ENCODE measurements at regions not wholly inside any gene's neighbourhood (a gene's known extent, or its start where the extent isn't known, plus 50 kb on each side); places are given as distances from the start of the nearest gene placed in this dataset.

GRCh38 chr2:136373841-136374240 is 255.9 kb upstream of the CXCR4 start:
- DNase-seq (ENCODE audit: low read depth in 2 of 2): no peak

GRCh38 chr2:136373029-136373428 is 255.1 kb upstream of the CXCR4 start:
- DNase-seq (ENCODE audit: low read depth in 2 of 2): no peak

- no peak for DNase-seq (ENCODE audit: low read depth in 2 of 2)
These were observed 246.0 kb upstream of the CXCR4 start for GRCh38 chr2:136363900-136364299.

GRCh38 chr2:136363470-136363869 is 245.5 kb upstream of the CXCR4 start:
- no peak for DNase-seq (ENCODE audit: low read depth in 2 of 2)

- DNase-seq (ENCODE audit: low read depth in 2 of 2): no peak
These were observed 244.9 kb upstream of the CXCR4 start for GRCh38 chr2:136362676-136363390.

GRCh38 chr2:136361521-136361920 is 243.6 kb upstream of the CXCR4 start:
- no peak for DNase-seq (ENCODE audit: low read depth in 2 of 2)

- no peak for DNase-seq (ENCODE audit: low read depth in 2 of 2)
These were observed 242.8 kb upstream of the CXCR4 start for GRCh38 chr2:136360790-136361189.

- no peak for DNase-seq (ENCODE audit: low read depth in 2 of 2)
These were observed 241.4 kb upstream of the CXCR4 start for GRCh38 chr2:136359121-136359965.

GRCh38 chr2:136358576-136358975 is 240.6 kb upstream of the CXCR4 start:
- DNase-seq (ENCODE audit: low read depth in 2 of 2): no peak

- DNase-seq (ENCODE audit: low read depth in 2 of 2): no peak
These were observed 239.0 kb upstream of the CXCR4 start for GRCh38 chr2:136357007-136357380.

GRCh38 chr2:136356125-136357006 is 238.4 kb upstream of the CXCR4 start:
- DNase-seq (ENCODE audit: low read depth in 2 of 2): no peak

GRCh38 chr2:136351684-136352083 is 233.7 kb upstream of the CXCR4 start:
- DNase-seq (ENCODE audit: low read depth in 2 of 2): no peak

GRCh38 chr2:136347981-136348380 is 230.0 kb upstream of the CXCR4 start:
- no peak for DNase-seq (ENCODE audit: low read depth in 2 of 2)

GRCh38 chr2:136344339-136344738 is 226.4 kb upstream of the CXCR4 start:
- DNase-seq (ENCODE audit: low read depth in 2 of 2): no peak

GRCh38 chr2:136342138-136342537 is 224.2 kb upstream of the CXCR4 start:
- DNase-seq (ENCODE audit: low read depth in 2 of 2): no peak

- DNase-seq (ENCODE audit: low read depth in 2 of 2): no peak
These were observed 217.0 kb upstream of the CXCR4 start for GRCh38 chr2:136334967-136335366.

- DNase-seq (ENCODE audit: low read depth in 2 of 2): no peak
These were observed 214.6 kb upstream of the CXCR4 start for GRCh38 chr2:136332436-136333095.

- no peak for DNase-seq (ENCODE audit: low read depth in 2 of 2)
These were observed 213.3 kb upstream of the CXCR4 start for GRCh38 chr2:136331226-136331625.

GRCh38 chr2:136328207-136328795 is 210.4 kb upstream of the CXCR4 start:
- no peak for DNase-seq (ENCODE audit: low read depth in 2 of 2)

GRCh38 chr2:136327162-136327852 is 209.4 kb upstream of the CXCR4 start:
- DNase-seq (ENCODE audit: low read depth in 2 of 2): peak; percentile 33 to 57

All from stimulated activated CD8-positive, alpha-beta memory T cell treated with anti-CD3 and anti-CD28 coated beads, Interleukin-2, amount 100 ng/mL, for 1 hour (primary cell).